Keratinocyte (primary cell): ENCODE measurements at regions not wholly inside any gene's neighbourhood (a gene's known extent, or its start where the extent isn't known, plus 50 kb on each side); places are given as distances from the start of the nearest gene placed in this dataset.

Experiments
- DNase-seq: peaks from one replicate; pipeline ENCODE4 v3.0.0-alpha.2; 2011; ENCODE audit warnings: low read depth, missing footprints, low spot score
- FAIRE-seq: peaks from 2 replicates; lab custom pipeline; 2011; peaks lifted over from hg19 to GRCh38; lab: Jason Lieb, UNC
- H2AFZ ChIP-seq: 2 replicates; pipeline ENCODE4 v1.6.0; 2012; ENCODE audit warnings: low read length, control low read depth, inconsistent platforms; ENCODE audit not compliant: control insufficient read depth
- H3K27ac ChIP-seq: 2 replicates; pipeline ENCODE4 v1.5.1; 2011; ENCODE audit warnings: low read length; ENCODE audit not compliant: control insufficient read depth, insufficient read depth
- H3K27me3 ChIP-seq: 3 replicates; pipeline ENCODE4 v1.6.0; 2011; ENCODE audit warnings: low read length; ENCODE audit not compliant: control insufficient read depth, insufficient read depth; ENCODE audit errors: extremely low read depth
- H3K36me3 ChIP-seq, 2 experiments: 2 replicates in 1 of 2; 3 replicates in 1 of 2; pipeline ENCODE4 v1.5.1; 2011; ENCODE audit warnings: low read length in 2 of 2, mild to moderate bottlenecking in 1 of 2; ENCODE audit not compliant: control insufficient read depth in 2 of 2, insufficient read depth in 2 of 2; ENCODE audit errors: extremely low read depth in 1 of 2
- H3K4me1 ChIP-seq: 3 replicates; pipeline ENCODE4 v1.5.1; 2011; ENCODE audit warnings: low read length; ENCODE audit not compliant: control insufficient read depth, insufficient read depth; ENCODE audit errors: extremely low read depth
- H3K4me2 ChIP-seq: 3 replicates; pipeline ENCODE4 v1.6.0; 2011; ENCODE audit warnings: low read depth, low read length; ENCODE audit not compliant: control insufficient read depth, insufficient read depth; ENCODE audit errors: extremely low read depth
- H3K4me3 ChIP-seq, 3 experiments: fragments of 200-600 bp in 1 of 3; sonication (generic) in 1 of 3; 2 replicates in 2 of 3; 3 replicates in 1 of 3; pipeline ENCODE4 v1.5.1; 2011 to 2016; ENCODE audit warnings: low read length in 3 of 3, mild to moderate bottlenecking in 3 of 3, control low read depth in 2 of 3, inconsistent platforms in 1 of 3, low read depth in 1 of 3, mixed read lengths in 1 of 3, mixed run types in 1 of 3, moderate library complexity in 1 of 3; ENCODE audit not compliant: control insufficient read depth in 2 of 3, insufficient read depth in 2 of 3; ENCODE audit errors: extremely low read depth in 1 of 3
- H3K79me2 ChIP-seq: 2 replicates; pipeline ENCODE4 v1.6.0; 2012; ENCODE audit warnings: low read length; ENCODE audit not compliant: control insufficient read depth, insufficient read depth
- H3K9ac ChIP-seq: 3 replicates; pipeline ENCODE4 v1.6.0; 2011; ENCODE audit warnings: low read length; ENCODE audit not compliant: control insufficient read depth, insufficient read depth; ENCODE audit errors: extremely low read depth
- H3K9me1 ChIP-seq: 3 replicates; pipeline ENCODE4 v1.6.0; 2011; ENCODE audit warnings: low read length; ENCODE audit not compliant: control insufficient read depth, insufficient read depth; ENCODE audit errors: extremely low read depth
- H3K9me3 ChIP-seq: 2 replicates; pipeline ENCODE4 v1.5.1; 2012; ENCODE audit warnings: low read depth, low read length; ENCODE audit not compliant: control insufficient read depth
- H4K20me1 ChIP-seq: 3 replicates; pipeline ENCODE4 v1.6.0; 2011; ENCODE audit warnings: low read length; ENCODE audit not compliant: control insufficient read depth, insufficient read depth; ENCODE audit errors: extremely low read depth
- EZH2 ChIP-seq: IDR thresholded peaks from one replicate; pipeline ENCODE4 v1.6.1; 2012; ENCODE audit warnings: inconsistent platforms, mild to moderate bottlenecking, low read length, moderate library complexity
- dilution Hi-C: fragments of 300-500 bp; cut with MboI; formaldehyde crosslinking; loops from one replicate; pipeline ENCODE4 v1.7.0; 2020; ENCODE audit warnings: low sequenced_read_pairs; ENCODE audit not compliant: extremely low pct_ligation_motif_present
- TF ChIP-seq, protein P1 (sequence below), 3 experiments: IDR thresholded peaks in 1 of 3; conservative IDR thresholded peaks in 1 of 3; optimal IDR thresholded peaks in 1 of 3; 2 replicates in 2 of 3; 3 replicates in 1 of 3; pipeline versions ENCODE3 to v1.5.1; 2011; ENCODE audit warnings: low read length in 3 of 3, mild to moderate bottlenecking in 3 of 3, moderate library complexity in 2 of 3, control low read depth in 1 of 3, inconsistent platforms in 1 of 3; ENCODE audit not compliant: insufficient read depth in 2 of 3; ENCODE audit errors: extremely low read depth in 1 of 3

DNA sequence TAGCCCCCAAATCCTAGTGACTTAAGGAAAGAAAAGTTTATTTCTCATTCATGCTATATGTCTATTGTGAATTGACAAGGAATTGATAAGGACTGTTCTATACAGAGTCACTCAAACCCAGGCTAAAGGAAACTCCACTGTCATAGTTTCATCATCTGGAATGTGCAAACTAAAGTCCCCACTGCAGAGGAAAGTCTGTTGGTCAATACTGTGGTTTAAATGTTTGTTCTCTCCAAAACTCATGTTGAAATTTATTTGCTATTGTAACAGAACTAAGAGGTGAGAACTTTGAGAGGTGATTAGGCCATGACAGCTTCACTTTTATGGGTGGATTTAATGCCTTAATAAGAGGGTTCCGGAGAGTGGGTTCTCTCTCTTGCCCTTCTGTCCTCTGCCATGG is 149.6 kb downstream of the COX18 start:
- no peaks in the 10 kb centered on the region for H4K20me1 ChIP-seq
- no peak overlapping the region for H2AFZ ChIP-seq
- no peak overlapping the region for H3K9ac ChIP-seq
- TF ChIP-seq, protein P1, sequence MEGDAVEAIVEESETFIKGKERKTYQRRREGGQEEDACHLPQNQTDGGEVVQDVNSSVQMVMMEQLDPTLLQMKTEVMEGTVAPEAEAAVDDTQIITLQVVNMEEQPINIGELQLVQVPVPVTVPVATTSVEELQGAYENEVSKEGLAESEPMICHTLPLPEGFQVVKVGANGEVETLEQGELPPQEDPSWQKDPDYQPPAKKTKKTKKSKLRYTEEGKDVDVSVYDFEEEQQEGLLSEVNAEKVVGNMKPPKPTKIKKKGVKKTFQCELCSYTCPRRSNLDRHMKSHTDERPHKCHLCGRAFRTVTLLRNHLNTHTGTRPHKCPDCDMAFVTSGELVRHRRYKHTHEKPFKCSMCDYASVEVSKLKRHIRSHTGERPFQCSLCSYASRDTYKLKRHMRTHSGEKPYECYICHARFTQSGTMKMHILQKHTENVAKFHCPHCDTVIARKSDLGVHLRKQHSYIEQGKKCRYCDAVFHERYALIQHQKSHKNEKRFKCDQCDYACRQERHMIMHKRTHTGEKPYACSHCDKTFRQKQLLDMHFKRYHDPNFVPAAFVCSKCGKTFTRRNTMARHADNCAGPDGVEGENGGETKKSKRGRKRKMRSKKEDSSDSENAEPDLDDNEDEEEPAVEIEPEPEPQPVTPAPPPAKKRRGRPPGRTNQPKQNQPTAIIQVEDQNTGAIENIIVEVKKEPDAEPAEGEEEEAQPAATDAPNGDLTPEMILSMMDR (optimal IDR thresholded peaks at IDR 0.05 in 1 of 3, IDR thresholded peaks at IDR 0.05 in 1 of 3, conservative IDR thresholded peaks at IDR 0.05 in 1 of 3; ENCODE audit: extremely low read depth in 1 of 3, insufficient read depth in 2 of 3, low read length in 3 of 3), result no peak
- no peak for TF ChIP-seq EZH2
- H3K4me1 ChIP-seq, result no peaks in the 10 kb centered on the region
- DNase-seq (no peak), FAIRE-seq (no peak)
- no peaks in the 10 kb centered on the region for H3K79me2 ChIP-seq
- no peaks in the 10 kb centered on the region for H3K9me3 ChIP-seq
- no peaks in the 10 kb centered on the region for H3K9me1 ChIP-seq
- dilution Hi-C loops, result no loop called here
- no peak overlapping the region for H3K4me3 ChIP-seq
- no peaks in the 10 kb centered on the region for H3K27me3 ChIP-seq
- H3K4me2 ChIP-seq, result no peak overlapping the region
- H3K27ac ChIP-seq, result no peak overlapping the region
- H3K36me3 ChIP-seq, result no peaks in the 10 kb centered on the region

DNA sequence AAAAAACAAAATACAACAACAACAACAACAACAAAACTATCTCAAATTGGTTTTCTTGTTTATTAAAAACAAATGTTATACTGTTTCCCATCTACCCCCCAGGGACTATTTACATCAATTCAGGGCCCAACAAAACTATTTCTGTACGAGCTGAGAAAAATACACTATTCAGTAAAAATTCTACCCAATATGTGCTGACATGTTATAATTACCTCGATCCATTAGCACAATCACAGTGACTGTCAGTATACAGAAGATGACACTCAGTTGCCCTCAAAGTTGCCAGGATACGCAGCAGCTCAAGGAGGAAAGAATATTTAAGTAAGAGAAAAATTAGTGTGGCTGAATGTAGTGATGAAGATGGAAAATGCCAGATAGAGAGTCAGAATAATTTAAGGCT is 150.1 kb downstream of the COX18 start:
- Histone ChIP-seq H3K4me2 (no peak overlapping the region), H3K4me3 (no peak overlapping the region), H3K9ac (no peak overlapping the region), H3K9me1 (no peaks in the 10 kb centered on the region), H4K20me1 (no peaks in the 10 kb centered on the region), H3K4me1 (no peaks in the 10 kb centered on the region), H3K9me3 (no peaks in the 10 kb centered on the region), H3K27ac (no peak overlapping the region), H3K79me2 (no peaks in the 10 kb centered on the region), H3K27me3 (no peaks in the 10 kb centered on the region), H2AFZ (no peak overlapping the region), H3K36me3 (no peaks in the 10 kb centered on the region)
- TF ChIP-seq, protein P1 (optimal IDR thresholded peaks at IDR 0.05 in 1 of 3, IDR thresholded peaks at IDR 0.05 in 1 of 3, conservative IDR thresholded peaks at IDR 0.05 in 1 of 3; ENCODE audit: extremely low read depth in 1 of 3, insufficient read depth in 2 of 3, low read length in 3 of 3), result no peak
- no peak for TF ChIP-seq EZH2
- DNase-seq, result no peak
- dilution Hi-C loops, result no loop called here
- no peak for FAIRE-seq
